NCI-H226 (cell line): ENCODE measurements at regions not wholly inside any gene's neighbourhood (a gene's known extent, or its start where the extent isn't known, plus 50 kb on each side); places are given as distances from the start of the nearest gene placed in this dataset.
"Not testable (repeated sequence)": the region's sequence is repeated elsewhere in the genome, so short reads cannot be mapped to it uniquely, and the experiment has no call there.

Experiments
- DNase-seq: peaks from one replicate; pipeline ENCODE4 v3.0.0-alpha.2; 2015

- no peak for DNase-seq
These were observed 1084.7 kb upstream of the LRRTM1 start for GRCh38 chr2:81389203-81389602.

- DNase-seq = no peak
These were observed 1059.2 kb upstream of the LRRTM1 start for GRCh38 chr2:81363800-81364199.

GRCh38 chr2:81362468-81362867, 1057.9 kb upstream of the LRRTM1 start:
- DNase-seq = not testable (repeated sequence)

GRCh38 chr2:81355436-81355835, 1050.9 kb upstream of the LRRTM1 start:
- no peak for DNase-seq

- DNase-seq = no peak
These were observed 1029.5 kb upstream of the LRRTM1 start for GRCh38 chr2:81334046-81334445.

- no peak for DNase-seq
These were observed 1024.4 kb upstream of the LRRTM1 start for GRCh38 chr2:81328968-81329367.

GRCh38 chr2:81327911-81328310, 1023.4 kb upstream of the LRRTM1 start:
- no peak for DNase-seq

GRCh38 chr2:81324046-81324445, 1019.5 kb upstream of the LRRTM1 start:
- no peak for DNase-seq

GRCh38 chr2:81304154-81304830, 999.7 kb upstream of the LRRTM1 start:
- DNase-seq = no peak

GRCh38 chr2:81303321-81303720, 998.8 kb upstream of the LRRTM1 start:
- no peak for DNase-seq

- DNase-seq = no peak
These were observed 995.3 kb upstream of the LRRTM1 start for GRCh38 chr2:81299841-81300240.

GRCh38 chr2:81290846-81291245, 986.3 kb upstream of the LRRTM1 start:
- DNase-seq = no peak

- DNase-seq = no peak
These were observed 978.5 kb upstream of the LRRTM1 start for GRCh38 chr2:81283081-81283480.

- DNase-seq = no peak
These were observed 977.7 kb upstream of the LRRTM1 start for GRCh38 chr2:81282151-81282769.

- no peak for DNase-seq
These were observed 972.0 kb upstream of the LRRTM1 start for GRCh38 chr2:81276595-81276994.

GRCh38 chr2:81266106-81266505, 961.6 kb upstream of the LRRTM1 start:
- DNase-seq = no peak

GRCh38 chr2:81263989-81264388, 959.4 kb upstream of the LRRTM1 start:
- DNase-seq = no peak

GRCh38 chr2:81260320-81260719, 955.8 kb upstream of the LRRTM1 start:
- no peak for DNase-seq

- DNase-seq = no peak
These were observed 945.7 kb upstream of the LRRTM1 start for GRCh38 chr2:81250270-81250669.

- DNase-seq = no peak
These were observed 944.6 kb upstream of the LRRTM1 start for GRCh38 chr2:81249152-81249551.

GRCh38 chr2:81247648-81248047, 943.1 kb upstream of the LRRTM1 start:
- no peak for DNase-seq

GRCh38 chr2:81242501-81242900, 937.9 kb upstream of the LRRTM1 start:
- DNase-seq = no peak

GRCh38 chr2:81238462-81238861, 933.9 kb upstream of the LRRTM1 start:
- no peak for DNase-seq

GRCh38 chr2:81235601-81236000, 931.0 kb upstream of the LRRTM1 start:
- no peak for DNase-seq

- no peak for DNase-seq
These were observed 930.2 kb upstream of the LRRTM1 start for GRCh38 chr2:81234711-81235110.
